GM18868 (cell line): ENCODE measurements at regions not wholly inside any gene's neighbourhood (a gene's known extent, or its start where the extent isn't known, plus 50 kb on each side); places are given as distances from the start of the nearest gene placed in this dataset.
"Not testable (repeated sequence)": the region's sequence is repeated elsewhere in the genome, so short reads cannot be mapped to it uniquely, and the experiment has no call there.

Experiments used
- ATAC-seq: cut with Tn5 transposase; IDR thresholded peaks from one replicate; pipeline ENCODE4 v1.9.1; 2021; ENCODE audit warnings: mild to moderate bottlenecking, moderate library complexity; ENCODE audit not compliant: unreplicated experiment

GRCh38 chr2:235216901-235217300, 265.1 kb downstream of the SH3BP4 start:
- ATAC-seq = no peak

- ATAC-seq = no peak
Measured at GRCh38 chr2:235217846-235218245, 266.0 kb downstream of the SH3BP4 start.

GRCh38 chr2:235218486-235218907, 266.7 kb downstream of the SH3BP4 start:
- ATAC-seq = no peak

GRCh38 chr2:235219048-235219447, 267.2 kb downstream of the SH3BP4 start:
- ATAC-seq = no peak

- ATAC-seq = no peak
Measured at GRCh38 chr2:235220331-235220730, 268.5 kb downstream of the SH3BP4 start.

- ATAC-seq = no peak
Measured at GRCh38 chr2:235223011-235223410, 270.8 kb upstream of the AGAP1 start.

GRCh38 chr2:235224410-235224809, 269.4 kb upstream of the AGAP1 start:
- ATAC-seq = no peak

- ATAC-seq = no peak
Measured at GRCh38 chr2:235225261-235225660, 268.6 kb upstream of the AGAP1 start.

GRCh38 chr2:235227590-235227989, 266.3 kb upstream of the AGAP1 start:
- ATAC-seq = no peak

- ATAC-seq = not testable (repeated sequence)
Measured at GRCh38 chr2:235228422-235228821, 265.4 kb upstream of the AGAP1 start.

GRCh38 chr2:235229236-235229635, 264.6 kb upstream of the AGAP1 start:
- ATAC-seq = no peak

GRCh38 chr2:235230821-235231601, 262.8 kb upstream of the AGAP1 start:
- no peak for ATAC-seq

GRCh38 chr2:235232449-235233433, 261.1 kb upstream of the AGAP1 start:
- no peak for ATAC-seq

GRCh38 chr2:235234736-235235135, 259.1 kb upstream of the AGAP1 start:
- ATAC-seq = no peak

- ATAC-seq = no peak
Measured at GRCh38 chr2:235235977-235236767, 257.7 kb upstream of the AGAP1 start.

GRCh38 chr2:235238537-235238936, 255.3 kb upstream of the AGAP1 start:
- no peak for ATAC-seq

- no peak for ATAC-seq
Measured at GRCh38 chr2:235240574-235240973, 253.3 kb upstream of the AGAP1 start.

GRCh38 chr2:235244255-235245220, 249.3 kb upstream of the AGAP1 start:
- no peak for ATAC-seq

- ATAC-seq = no peak
Measured at GRCh38 chr2:235247001-235247400, 246.8 kb upstream of the AGAP1 start.

GRCh38 chr2:235255693-235256092, 238.2 kb upstream of the AGAP1 start:
- ATAC-seq = no peak
